HG02763 (cell line): ENCODE measurements at regions not wholly inside any gene's neighbourhood (a gene's known extent, or its start where the extent isn't known, plus 50 kb on each side); places are given as distances from the start of the nearest gene placed in this dataset.
"Not testable (repeated sequence)": the region's sequence is repeated elsewhere in the genome, so short reads cannot be mapped to it uniquely, and the experiment has no call there.

Experiments used
- ATAC-seq: cut with Tn5 transposase; IDR thresholded peaks from one replicate; pipeline ENCODE4 v1.9.1; 2021; ENCODE audit warnings: mild to moderate bottlenecking, moderate library complexity; ENCODE audit not compliant: unreplicated experiment

- ATAC-seq: no peak
Measured at GRCh38 chr14:22266683-22267082, 322.3 kb downstream of the DAD1 start.

- ATAC-seq: no peak
Measured at GRCh38 chr14:22266142-22266442, 322.9 kb downstream of the DAD1 start.

- no peak for ATAC-seq
Measured at GRCh38 chr14:22265319-22266141, 323.5 kb downstream of the DAD1 start.

- ATAC-seq: no peak
Measured at GRCh38 chr14:22264759-22265158, 324.3 kb downstream of the DAD1 start.

GRCh38 chr14:22263961-22264360 is 325.1 kb downstream of the DAD1 start:
- no peak for ATAC-seq

- no peak for ATAC-seq
Measured at GRCh38 chr14:22262881-22263280, 326.1 kb downstream of the DAD1 start.

- no peak for ATAC-seq
Measured at GRCh38 chr14:22255017-22255950, 333.7 kb downstream of the DAD1 start.

- ATAC-seq: no peak
Measured at GRCh38 chr14:22252686-22253085, 336.3 kb downstream of the DAD1 start.

GRCh38 chr14:22251090-22251489 is 337.9 kb downstream of the DAD1 start:
- ATAC-seq: no peak

GRCh38 chr14:22249770-22250169 is 339.3 kb downstream of the DAD1 start:
- no peak for ATAC-seq

- ATAC-seq: no peak
Measured at GRCh38 chr14:22243971-22244581, 344.9 kb downstream of the DAD1 start.

- ATAC-seq: not testable (repeated sequence)
Measured at GRCh38 chr14:22238320-22238719, 350.7 kb downstream of the DAD1 start.

- ATAC-seq: no peak
Measured at GRCh38 chr14:22233377-22233776, 355.6 kb downstream of the DAD1 start.

GRCh38 chr14:22232933-22233332 is 356.1 kb downstream of the DAD1 start:
- no peak for ATAC-seq

GRCh38 chr14:22232486-22232885 is 356.5 kb downstream of the DAD1 start:
- ATAC-seq: no peak

GRCh38 chr14:22231018-22231417 is 358.0 kb downstream of the DAD1 start:
- ATAC-seq: no peak

GRCh38 chr14:22230517-22230916 is 358.5 kb downstream of the DAD1 start:
- ATAC-seq: no peak

GRCh38 chr14:22227084-22227483 is 361.9 kb downstream of the DAD1 start:
- no peak for ATAC-seq

GRCh38 chr14:22226381-22226780 is 362.6 kb downstream of the DAD1 start:
- ATAC-seq: no peak

GRCh38 chr14:22225516-22226140 is 363.4 kb downstream of the DAD1 start:
- no peak for ATAC-seq

- ATAC-seq: no peak
Measured at GRCh38 chr14:22221508-22221907, 367.5 kb downstream of the DAD1 start.
